ENCODE measurements at regions not wholly inside any gene's neighbourhood (a gene's known extent, or its start where the extent isn't known, plus 50 kb on each side); places are given as distances from the start of the nearest gene placed in this dataset.

- intact Hi-C loops (cut with DNase I; ENCODE audit: low total_unique reads) = no loop called here
- H3K4me3 ChIP-seq = no peak overlapping the region
- H3K27me3 ChIP-seq = no peaks in the 10 kb centered on the region
- WGBS, 2 donors = 50 to 64% methylated on average over 8 of the region's 8 CpGs
- no peak for DNase-seq
- H3K9me3 ChIP-seq = no peaks in the 10 kb centered on the region
- TF ChIP-seq POLR2A (IDR thresholded peaks at IDR 0.05) (no peak), CTCF (IDR thresholded peaks at IDR 0.05) (no peak)
- no peaks in the 10 kb centered on the region for H3K4me1 ChIP-seq
- no peaks in the 10 kb centered on the region for H3K36me3 ChIP-seq (ENCODE audit: low read depth, missing control alignments)
- H3K27ac ChIP-seq = no peak overlapping the region
Observed at GRCh38 chr13:106052200-106052767, 483.2 kb downstream of the EFNB2 start.

- no peak for DNase-seq
- 92 to 94% methylated on average over 5 of the region's 5 CpGs for WGBS, 2 donors
- intact Hi-C loops (cut with DNase I; ENCODE audit: low total_unique reads) = no loop called here
Observed at GRCh38 chr13:106049171-106049570, 486.3 kb downstream of the EFNB2 start.

GRCh38 chr13:106048386-106048785, 487.1 kb downstream of the EFNB2 start:
- Histone ChIP-seq H3K36me3 (ENCODE audit: low read depth, missing control alignments) (no peaks in the 10 kb centered on the region), H3K27me3 (no peaks in the 10 kb centered on the region), H3K9me3 (no peaks in the 10 kb centered on the region), H3K4me1 (no peaks in the 10 kb centered on the region), H3K27ac (no peak overlapping the region), H3K4me3 (no peak overlapping the region)
- TF ChIP-seq POLR2A (IDR thresholded peaks at IDR 0.05) = no peak
- TF ChIP-seq CTCF (IDR thresholded peaks at IDR 0.05) = no peak
- WGBS, 2 donors = 53 to 63% methylated on average over 4 of the region's 4 CpGs
- DNase-seq = no peak
- intact Hi-C loops (cut with DNase I; ENCODE audit: low total_unique reads) = no loop called here

More at GRCh38 chr13:106049171-106049570, 486.3 kb downstream of the EFNB2 start:
- Histone ChIP-seq H3K4me3 (no peak overlapping the region), H3K27me3 (no peaks in the 10 kb centered on the region), H3K9me3 (no peaks in the 10 kb centered on the region), H3K36me3 (ENCODE audit: low read depth, missing control alignments) (no peaks in the 10 kb centered on the region), H3K4me1 (no peaks in the 10 kb centered on the region), H3K27ac (no peak overlapping the region)
- TF ChIP-seq CTCF (IDR thresholded peaks at IDR 0.05) (no peak), POLR2A (IDR thresholded peaks at IDR 0.05) (no peak)

- no peak overlapping the region for H3K27ac ChIP-seq
- no peak for DNase-seq
- 91 to 93% methylated on average over 1 of the region's 1 CpG for WGBS, 2 donors
- no peaks in the 10 kb centered on the region for H3K36me3 ChIP-seq (ENCODE audit: low read depth, missing control alignments)
- intact Hi-C loops (cut with DNase I; ENCODE audit: low total_unique reads) = no loop called here
- H3K4me3 ChIP-seq = no peak overlapping the region
- TF ChIP-seq POLR2A (IDR thresholded peaks at IDR 0.05) = no peak
- TF ChIP-seq CTCF (IDR thresholded peaks at IDR 0.05) = no peak
- H3K27me3 ChIP-seq = no peaks in the 10 kb centered on the region
- H3K9me3 ChIP-seq = no peaks in the 10 kb centered on the region
- H3K4me1 ChIP-seq = no peaks in the 10 kb centered on the region
Observed at GRCh38 chr13:106047859-106048258, 487.6 kb downstream of the EFNB2 start.

GRCh38 chr13:106042996-106043581, 492.4 kb downstream of the EFNB2 start:
- no peaks in the 10 kb centered on the region for H3K27me3 ChIP-seq
- 61 to 63% methylated on average over 1 of the region's 1 CpG for WGBS, 2 donors
- H3K4me1 ChIP-seq = no peaks in the 10 kb centered on the region
- intact Hi-C loops (cut with DNase I; ENCODE audit: low total_unique reads) = no loop called here
- no peaks in the 10 kb centered on the region for H3K9me3 ChIP-seq
- TF ChIP-seq CTCF (IDR thresholded peaks at IDR 0.05) = no peak
- no peak for DNase-seq
- no peak overlapping the region for H3K27ac ChIP-seq
- no peak overlapping the region for H3K4me3 ChIP-seq
- no peaks in the 10 kb centered on the region for H3K36me3 ChIP-seq (ENCODE audit: low read depth, missing control alignments)
